NCI-H2107 treated with DMSO at 0.1 percent for 48 hours (cell line): ENCODE measurements at regions not wholly inside any gene's neighbourhood (a gene's known extent, or its start where the extent isn't known, plus 50 kb on each side); places are given as distances from the start of the nearest gene placed in this dataset.
A peak's percentile ranks its signal among the peaks of the same experiment; 100 is the strongest.

ENCODE experiments used
- DNase-seq: peaks from one replicate; lab custom pipeline; 2025; ENCODE audit not compliant: unreplicated experiment; lab: John Stamatoyannopoulos, UW

DNA sequence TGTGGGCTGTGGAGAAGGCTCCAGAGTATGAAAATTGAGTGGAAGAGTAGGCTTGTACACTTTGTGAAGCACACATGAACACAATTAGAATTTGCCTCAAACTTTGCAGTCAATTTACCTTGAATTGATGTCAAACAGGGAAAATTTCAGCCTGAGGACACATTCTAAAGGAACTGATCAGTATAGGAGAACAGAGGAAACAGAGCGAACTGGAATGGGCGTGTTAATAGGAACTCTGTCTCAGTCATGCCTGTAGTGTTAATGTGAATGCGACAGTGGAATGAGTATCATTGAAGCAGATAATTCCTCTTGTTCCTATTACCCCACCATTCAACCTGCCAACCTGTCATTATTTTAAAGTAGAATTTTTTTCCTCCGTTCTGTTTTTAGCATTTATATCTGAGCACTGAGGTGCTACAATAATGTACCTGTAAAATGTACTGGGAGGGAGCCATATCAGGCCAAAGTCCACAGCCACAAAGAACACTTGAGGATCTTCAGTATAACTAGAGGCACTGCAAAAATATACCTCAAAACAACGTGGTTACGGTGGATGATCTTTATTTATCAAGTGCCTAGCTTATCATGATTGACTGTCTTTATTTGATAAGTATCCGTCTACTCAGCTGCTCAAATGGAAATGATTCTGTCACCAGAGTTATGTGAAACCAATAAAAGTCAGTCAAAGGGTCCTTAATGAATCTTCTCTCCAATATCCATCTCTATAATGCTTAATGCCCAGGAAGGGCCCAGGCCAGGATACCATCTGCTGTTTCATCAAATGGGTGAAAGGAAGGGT lies 125.3 kb upstream of the STMND1 start:
- no peak for DNase-seq

DNA sequence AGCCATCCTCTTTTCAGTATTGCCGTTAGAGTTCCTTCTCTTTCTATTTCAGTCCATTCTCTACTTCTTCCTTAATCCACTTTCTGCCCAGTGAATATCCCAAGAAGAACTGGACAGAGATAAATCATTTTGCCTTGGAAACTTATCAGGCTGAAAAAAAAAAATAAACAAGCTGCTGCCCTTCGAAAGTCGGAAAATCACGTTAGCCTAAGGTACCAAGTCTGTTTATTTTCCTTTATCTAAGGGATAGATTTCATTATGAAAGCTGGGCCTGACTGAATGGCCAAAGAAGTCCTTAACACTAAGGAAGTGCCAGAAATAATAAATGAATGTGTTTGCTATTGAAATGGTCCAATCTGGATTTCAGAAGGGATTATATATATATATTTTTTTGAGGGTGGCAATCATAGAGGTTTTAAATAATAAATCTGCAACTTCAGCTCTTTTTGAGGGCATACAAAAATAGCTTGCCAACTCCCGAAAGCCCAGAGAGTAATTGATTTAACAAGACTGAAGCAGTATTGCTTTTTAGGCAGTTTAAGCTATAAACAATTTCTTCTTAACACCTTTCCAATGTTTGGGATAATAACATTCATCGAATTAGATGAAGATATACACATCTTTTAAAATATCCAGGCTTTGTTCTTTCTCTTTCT lies 127.0 kb upstream of the STMND1 start:
- no peak for DNase-seq

DNA sequence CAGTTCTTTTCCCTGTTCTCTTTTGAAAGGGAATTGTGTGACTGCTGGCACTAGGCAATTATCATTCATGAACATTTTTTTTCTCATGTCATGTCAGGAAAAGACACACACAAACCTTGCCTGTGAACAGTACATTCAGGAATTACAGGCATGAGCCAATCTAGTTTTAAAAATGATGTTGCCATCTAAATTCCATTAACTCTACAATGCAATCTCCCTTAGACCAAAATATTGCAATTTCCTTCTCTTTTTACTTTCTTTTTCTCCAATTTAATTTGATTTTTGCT lies 127.5 kb upstream of the STMND1 start:
- DNase-seq, result no peak

DNA sequence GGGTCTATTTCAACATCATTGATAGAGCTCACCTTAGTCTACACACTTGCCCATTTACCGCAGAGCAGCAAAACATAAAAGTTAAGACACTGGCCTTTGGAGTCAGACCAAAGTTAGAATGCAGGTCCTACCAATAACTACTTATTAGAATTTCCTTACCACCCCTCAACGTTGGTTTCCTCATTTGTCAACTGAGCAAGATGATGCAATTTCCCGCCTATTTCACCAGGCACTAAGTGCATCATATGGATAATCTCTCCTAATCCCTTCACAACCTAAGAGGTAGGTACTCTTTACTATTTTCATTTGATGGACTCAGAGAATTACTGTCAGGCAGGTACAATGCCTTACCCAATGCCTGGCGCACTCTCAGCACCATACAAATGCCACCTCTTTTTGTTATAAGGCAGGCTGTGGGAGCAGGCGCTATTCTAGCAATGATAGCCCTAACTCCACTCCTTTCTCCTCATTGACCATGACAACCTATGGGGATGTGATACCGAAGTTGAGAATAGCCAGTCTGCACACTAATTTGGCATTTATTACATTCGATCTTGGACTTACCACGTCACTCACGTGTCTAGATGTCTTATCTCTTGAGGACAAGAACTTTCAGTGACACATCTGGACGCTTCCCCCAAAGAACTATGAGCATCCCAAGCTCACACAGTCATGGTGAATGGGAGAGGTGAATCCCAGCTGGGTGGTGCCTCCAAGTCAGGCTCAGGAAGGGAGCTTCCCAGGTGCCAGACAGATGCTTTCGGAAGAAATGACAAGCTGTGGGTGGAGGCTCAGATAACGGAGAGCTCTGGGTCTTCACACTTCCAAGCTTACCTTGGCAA lies 128.1 kb upstream of the STMND1 start:
- DNase-seq, result no peak

DNA sequence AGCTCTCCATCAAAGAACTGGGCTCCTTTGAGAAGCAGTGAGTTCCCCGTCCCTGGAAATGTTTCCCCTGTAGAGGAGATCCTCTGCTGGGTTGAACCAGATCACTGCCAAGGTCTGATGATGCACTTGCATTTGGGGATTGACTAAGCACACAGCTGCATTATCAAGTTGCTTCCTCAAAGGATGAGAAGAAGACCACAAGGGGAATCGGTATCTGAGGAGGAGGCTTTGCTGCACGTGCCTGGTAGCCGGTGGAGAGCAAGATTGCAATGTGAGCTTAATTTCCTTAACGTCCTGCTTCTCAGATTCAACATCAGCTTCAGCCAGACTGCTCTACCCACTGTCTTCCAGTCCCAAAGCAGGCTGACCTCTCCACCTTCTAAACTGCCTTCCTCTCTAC lies 128.8 kb upstream of the STMND1 start:
- no peak for DNase-seq

DNA sequence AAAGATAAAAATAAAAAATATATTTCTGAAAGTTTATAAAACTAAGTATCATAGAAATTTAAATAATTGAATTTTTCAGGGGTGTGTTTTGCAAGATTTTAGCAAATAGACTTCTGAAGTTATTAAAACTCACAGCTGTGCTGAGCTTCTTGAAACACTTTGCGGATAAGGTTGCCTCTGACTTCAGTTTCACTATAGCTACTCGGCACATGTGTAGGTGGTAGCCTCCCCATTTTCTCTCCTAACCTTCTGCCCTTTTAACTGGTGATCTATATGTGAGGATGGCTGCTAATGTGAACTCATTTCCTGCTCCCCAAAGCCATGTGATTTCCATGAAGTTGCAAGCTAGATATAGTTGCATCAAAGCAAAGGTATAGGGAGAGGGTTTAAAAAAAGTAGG lies 129.3 kb upstream of the STMND1 start:
- DNase-seq, result no peak

DNA sequence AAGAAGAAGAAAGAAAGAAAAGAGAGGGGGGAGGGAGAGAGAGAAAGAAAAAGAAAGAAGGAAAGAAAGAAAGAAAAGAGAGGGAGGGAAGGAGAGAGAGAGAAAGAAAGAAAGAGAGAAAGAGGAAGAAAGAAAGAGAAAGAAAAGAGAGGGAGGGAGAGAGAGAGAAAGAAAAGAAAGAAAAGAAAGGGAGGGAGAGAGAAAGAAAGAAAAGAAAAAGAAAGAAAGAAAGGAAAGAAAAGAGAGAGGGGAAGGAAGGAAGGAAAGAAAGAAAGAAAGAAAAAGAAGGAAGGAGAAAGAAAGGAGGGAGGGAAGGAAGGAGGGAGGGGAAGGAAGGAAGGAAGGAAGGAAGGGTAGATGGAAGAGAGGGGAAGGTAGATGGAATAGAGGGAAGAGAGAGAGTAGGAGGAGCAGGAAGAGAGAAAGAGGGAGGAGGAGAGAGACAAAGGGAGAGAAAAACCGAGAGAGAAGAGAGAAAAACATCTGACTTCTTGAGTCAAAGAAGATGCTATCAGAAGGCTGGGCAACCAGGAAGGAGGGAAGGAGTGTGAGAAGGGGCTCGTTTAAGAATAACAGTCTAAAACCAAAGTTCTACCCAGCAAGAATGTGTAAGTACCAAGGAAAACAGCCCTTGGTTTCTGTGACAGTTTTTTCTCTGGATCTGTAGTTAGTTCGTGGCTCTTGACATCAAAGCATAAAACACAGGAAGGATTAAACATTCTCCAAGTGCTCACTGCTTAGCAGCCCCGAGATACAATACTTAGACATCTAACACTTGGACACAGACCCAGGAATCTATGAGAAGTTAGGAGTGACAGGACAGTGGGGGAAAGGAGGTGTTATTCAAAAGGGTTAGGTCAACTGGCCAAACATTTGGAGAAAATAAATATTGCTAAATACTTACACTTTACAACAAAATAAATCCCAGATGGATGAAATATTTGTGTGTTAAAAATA lies 131.9 kb upstream of the STMND1 start:
- no peak for DNase-seq

DNA sequence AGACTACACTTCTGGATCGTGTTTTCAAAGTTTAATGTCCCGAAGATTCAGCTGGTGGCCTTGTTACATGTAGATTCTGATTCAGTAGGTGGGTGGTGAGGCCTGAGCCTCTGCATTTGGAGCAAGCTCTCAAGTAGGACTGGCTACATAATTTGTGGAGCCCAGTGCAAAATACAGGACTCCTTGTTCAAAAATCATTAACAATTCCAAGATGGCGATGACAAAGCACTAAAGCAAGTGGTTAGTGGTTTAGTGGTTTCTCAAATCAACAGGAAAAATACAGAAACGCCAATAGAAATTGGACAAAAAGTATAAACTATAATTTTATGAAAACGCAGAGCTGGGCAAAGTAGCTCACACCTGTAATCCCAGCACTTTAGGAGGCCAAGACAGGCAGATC lies 133.7 kb upstream of the STMND1 start:
- DNase-seq, result no peak

DNA sequence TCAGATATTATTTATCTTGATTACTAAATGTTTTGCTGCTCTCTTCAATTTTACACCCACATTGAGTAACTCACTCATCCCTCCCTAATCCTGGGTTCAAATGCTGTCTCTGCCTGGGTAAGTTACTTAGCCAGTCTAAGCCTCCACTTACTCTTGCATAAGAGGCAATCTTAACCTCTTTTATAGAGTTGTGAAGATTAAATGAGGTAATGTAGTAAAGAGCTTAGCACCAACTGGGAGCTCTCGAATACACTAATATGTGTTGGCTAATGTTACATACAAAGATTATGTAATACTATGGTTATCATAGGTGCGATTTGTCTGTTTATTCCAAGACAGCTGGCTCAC lies 134.4 kb upstream of the STMND1 start:
- no peak for DNase-seq

DNA sequence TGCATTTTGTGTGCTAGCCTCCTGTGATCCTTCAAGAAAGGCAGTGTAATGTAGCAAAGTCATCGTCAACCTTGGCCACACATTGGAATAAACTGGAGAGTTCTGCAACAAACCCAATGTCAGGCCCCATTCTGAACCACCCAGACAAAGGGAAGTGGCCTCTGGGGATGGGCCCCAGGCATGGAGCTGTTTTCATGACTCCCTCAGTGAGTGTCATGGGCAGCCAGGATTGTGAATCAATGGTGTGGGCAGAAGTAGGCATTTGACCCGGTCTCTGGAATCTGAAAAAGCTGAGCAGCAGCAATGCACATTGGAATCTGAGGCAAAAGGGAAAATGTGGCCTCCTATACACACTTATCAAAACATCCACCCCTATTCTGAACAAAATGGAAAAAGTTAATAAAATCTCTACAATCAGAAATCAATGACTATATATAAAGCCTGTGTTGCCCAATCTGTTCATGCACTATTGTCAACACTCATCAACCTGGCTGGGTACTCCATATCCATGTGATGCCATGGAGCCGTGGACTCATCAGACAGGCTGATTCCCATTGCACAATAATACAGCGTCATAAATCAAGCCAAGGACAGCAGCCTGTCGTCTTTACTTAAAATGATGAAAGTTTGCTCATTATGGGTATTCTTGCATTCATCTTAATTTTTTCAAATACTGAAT lies 134.9 kb upstream of the STMND1 start:
- DNase-seq, result no peak

DNA sequence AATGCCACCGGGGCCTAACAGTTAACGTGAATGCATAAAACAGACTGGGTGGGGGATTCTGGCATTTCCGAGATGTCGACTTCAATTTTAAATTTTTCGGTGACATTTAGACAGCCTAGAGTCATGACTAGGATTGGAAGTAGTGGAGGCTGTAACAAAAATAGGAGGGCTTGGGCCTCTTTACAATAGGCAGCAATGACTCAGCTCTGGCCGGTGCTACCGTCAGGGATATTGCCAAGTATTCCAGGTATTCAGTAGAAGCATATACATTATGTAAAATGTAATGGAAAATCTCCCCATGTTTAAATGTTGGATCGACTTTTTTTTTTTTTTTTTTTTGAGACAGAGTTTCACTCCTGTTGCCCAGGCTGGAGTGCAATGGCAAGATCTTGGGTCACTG lies 136.2 kb upstream of the STMND1 start:
- DNase-seq, result no peak

DNA sequence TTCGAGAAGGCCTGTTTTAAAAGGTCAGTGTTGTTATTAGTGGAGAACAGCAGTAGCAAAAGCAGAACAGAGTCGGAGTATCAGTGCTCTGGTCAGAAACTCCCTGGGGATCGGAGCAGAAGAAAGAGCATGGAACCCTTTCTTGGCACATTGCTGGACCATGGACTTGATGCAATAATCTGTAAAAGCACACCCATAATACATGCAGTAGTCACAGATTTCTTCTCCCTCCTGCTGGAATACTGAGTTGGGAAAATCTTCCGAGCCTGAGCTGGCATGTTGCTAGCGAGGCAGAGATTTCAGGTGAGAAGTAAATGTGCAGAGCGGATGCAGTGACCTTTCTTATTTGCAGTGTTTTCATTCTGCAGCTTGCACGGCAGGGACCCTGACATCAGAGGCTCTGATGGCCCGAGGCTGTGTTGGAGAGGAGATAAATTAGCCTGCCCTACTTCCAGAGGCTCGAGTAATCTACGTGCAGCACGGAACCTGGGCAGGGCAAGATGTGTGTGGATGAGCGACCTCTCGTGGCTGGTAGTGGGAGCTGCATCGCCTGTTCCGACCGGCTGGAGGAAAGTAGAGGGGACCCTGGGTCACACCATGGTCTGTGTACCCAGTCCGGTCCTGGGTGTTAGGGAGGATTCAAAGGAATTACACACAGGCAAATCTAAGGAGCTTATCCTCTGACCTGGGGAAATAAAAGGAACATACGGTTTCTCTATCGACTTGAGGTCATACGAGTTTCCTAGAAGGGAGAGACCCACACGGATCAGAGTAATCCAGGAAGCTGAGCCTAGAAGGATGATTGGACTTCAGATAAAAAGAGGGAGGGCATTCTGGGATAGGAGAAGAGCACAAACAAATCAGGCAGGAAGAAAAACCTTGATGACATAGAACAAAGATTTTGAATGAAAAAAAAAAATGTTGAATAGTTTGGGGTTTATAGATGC lies 137.0 kb upstream of the STMND1 start:
- peak; percentile 1 for DNase-seq

DNA sequence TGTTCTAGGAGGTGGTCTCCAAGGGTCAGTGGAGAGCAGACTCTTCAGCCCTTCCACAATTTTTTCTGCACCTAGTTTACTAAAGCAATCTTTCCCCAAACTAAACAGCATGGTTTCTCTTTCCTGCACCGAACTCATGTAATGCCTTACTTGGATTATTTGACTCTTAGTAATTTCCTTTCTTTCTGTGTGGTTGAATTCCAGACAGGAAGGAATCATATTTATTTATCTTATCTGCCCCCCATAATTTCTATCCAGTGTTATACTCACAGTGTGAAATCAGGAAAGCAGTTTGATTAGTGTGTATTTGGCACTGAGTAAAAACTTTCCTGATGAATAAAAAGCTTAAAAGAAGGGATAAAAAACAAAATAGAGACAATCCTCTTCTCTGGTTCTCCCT lies 140.3 kb upstream of the STMND1 start:
- no peak for DNase-seq

DNA sequence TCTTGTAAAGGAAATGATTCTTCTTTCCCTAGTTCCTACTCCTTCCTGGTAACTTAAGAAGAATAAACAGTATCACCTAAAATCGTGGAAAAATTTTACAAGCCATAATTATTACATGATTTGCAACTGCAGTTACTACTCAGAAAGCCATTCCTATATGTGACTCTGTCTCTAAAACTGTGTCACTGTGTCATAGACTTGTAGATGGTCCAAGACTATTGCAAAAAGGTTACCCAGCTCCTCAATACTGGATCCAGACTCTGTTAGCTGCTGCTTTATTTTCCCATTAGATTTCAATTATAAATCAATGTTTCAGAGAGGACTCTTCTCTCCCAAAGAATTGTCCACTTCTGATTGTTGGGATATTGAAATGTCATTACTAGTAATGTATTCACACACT lies 142.1 kb upstream of the STMND1 start:
- DNase-seq, result no peak

DNA sequence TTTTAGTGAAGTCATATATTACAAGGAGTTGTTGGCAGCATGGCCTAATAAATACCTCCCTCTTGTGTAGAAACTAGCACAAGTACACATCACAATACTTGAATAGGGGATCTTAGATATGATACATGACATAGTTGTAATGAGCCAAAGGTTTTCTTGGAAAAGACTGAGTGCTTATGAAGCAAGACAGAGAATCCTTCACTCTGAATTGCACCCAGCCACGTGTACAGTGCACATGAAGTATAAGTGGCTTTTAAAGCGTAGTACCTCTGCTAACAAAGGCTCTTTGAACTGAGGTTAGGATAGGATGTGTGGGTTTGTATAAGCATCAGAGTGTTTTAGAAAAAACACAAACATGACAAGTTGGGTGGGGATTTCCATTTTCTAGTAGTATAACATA lies 145.5 kb upstream of the STMND1 start:
- no peak for DNase-seq

DNA sequence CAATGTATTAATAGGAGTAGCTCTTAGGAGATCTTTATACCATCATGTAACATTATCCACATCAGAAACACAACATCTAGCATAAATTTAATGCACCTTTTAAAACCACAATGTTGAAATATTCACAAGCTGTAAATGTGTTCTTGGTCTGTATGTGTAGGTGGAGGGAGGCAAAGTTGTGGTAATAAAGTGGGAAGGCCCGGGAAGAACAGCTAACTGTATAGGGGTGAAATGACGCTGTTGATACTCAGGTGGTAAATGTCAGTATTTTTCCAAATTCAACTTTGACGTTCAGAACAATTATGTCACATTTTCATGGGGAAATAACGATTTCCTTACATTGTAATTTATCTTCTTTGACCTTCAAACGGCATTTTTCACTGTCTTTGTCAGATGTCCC lies 146.0 kb upstream of the STMND1 start:
- DNase-seq, result no peak

DNA sequence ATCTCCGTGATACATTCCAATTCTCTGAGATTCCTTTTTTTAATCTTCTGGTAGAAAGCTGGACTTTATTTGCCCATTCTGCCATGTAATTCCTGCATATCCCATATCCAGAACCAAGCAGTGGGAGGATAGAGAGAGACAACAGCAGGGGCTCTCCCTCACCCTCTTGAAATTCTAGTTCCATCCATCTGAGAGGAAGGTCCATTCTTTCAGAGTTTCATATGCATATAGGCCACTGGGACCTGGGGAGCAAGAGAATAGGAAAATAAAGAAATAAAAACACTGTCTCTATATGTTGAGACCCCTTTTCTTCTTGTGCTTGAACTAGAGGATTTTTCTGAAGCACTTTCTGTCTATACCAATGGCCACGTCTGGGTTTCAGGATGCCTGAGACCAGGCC lies 147.9 kb upstream of the STMND1 start:
- no peak for DNase-seq

DNA sequence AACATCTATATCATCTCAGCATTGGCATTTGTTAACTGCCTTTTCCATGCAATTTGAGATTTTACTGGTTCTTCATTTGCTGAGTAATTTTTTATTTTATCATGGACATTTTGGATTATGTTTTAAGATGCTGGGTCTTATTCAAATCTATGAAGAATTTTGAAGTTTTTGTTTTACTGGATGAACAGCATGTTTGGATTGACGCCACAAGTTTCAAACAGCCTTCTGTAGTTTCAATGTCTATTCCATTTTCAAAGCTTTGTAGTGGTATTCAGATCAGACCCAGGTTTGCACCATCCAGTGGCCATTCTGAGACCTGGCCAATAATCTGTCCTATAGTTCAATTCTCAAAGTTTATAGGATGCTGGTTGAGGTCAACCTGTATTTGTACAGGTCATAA lies 148.4 kb upstream of the STMND1 start:
- DNase-seq, result no peak

DNA sequence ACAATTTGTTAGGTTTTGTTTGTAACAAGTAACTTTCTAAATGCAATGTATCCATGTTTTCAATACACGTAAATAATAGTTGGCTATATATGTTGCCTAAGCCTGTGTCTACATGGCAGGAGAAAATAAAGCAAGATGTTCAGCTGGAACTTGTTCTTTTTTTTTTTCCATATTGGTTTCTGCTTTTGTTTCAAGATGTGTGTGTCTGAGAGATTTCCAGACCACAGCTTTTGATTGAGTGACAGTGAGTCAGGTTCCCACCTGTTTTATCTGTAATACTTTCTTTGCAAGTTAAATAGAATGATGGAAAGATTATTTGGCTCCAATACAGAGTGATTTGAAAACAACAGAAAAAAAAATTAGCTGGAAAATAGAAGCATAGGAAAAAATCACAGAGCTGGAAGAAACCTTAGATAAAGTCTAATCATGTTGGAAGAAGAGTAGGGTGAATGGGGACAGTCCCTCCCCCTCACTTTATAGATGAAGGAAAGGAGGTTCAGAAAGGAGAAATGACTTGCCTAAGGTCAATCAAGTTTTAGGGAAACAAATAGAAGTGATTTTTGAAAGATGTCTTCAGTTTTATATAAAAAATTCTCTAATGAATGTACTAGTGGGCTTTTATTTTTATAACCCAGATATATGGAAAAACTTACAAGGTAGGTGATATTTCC lies 150.9 kb upstream of the STMND1 start:
- DNase-seq, result no peak
